ENCODE measurements at regions not wholly inside any gene's neighbourhood (a gene's known extent, or its start where the extent isn't known, plus 50 kb on each side); places are given as distances from the start of the nearest gene placed in this dataset.

- DNase-seq = no peak
Observed at GRCh38 chr11:128259816-128260215, 327.5 kb downstream of the ETS1 start.

GRCh38 chr11:128254941-128255340, 332.4 kb downstream of the ETS1 start:
- no peak for DNase-seq

- no peak for DNase-seq
Observed at GRCh38 chr11:128251140-128251539, 336.2 kb downstream of the ETS1 start.

DNA sequence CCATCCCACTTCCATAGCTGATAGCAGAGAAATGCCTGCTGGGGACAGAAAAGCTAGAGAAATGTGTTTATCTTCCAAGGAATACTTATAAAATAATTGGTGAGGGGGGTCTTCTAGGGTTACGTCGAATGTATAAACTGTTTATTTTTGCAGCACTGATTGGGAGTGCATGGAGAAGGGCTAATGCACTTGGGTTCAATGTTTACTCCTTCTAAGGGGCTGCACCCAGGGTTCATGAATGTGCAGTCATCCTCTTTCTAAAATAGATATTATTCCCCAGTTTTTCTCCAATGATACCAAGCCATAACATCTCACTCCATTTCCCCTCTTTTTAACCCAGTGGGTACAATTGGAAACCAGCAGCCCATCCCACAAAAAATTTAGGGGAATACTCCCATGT, 336.9 kb downstream of the ETS1 start:
- DNase-seq = no peak

GRCh38 chr11:128246810-128247594, 340.4 kb downstream of the ETS1 start:
- no peak for DNase-seq

GRCh38 chr11:128246364-128246801, 341.0 kb downstream of the ETS1 start:
- no peak for DNase-seq

DNA sequence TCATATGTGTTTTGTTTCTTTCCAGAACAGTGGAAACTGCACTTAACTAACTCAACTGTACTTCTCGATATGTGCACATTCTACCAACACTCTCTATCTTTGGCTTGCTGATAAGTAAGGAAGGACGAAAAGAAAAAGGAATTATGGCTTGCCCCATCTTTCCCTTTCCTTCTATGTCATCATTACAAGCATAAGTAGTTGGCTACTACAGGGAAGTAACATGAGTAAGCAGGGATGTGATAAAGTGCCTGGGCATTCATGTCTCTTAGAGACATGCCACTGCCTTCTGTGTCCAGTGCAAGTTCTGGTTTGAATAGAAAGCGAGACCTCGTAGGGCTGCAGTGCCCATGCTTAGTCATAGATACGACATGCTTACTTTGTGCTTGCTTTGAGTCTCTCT, 342.5 kb downstream of the ETS1 start:
- DNase-seq = no peak

DNA sequence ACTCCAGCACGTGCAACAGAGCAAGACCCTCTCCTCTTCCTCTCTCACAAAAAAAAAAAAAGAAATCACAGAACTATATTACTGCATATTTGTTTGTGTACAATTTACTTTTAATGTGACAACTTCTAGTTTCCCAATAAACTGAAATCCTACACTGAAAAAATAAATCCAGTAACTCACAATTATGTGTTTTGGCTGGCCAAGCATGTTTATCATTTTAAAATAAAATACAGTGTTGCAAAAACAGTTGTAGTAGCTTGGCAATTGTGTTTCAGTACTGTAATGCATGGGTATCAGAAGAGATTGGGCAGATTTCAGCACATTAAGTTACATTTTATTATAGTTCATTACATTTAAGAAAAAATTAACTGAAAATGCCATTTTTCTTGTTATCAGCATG, 344.9 kb downstream of the ETS1 start:
- no peak for DNase-seq

DNA sequence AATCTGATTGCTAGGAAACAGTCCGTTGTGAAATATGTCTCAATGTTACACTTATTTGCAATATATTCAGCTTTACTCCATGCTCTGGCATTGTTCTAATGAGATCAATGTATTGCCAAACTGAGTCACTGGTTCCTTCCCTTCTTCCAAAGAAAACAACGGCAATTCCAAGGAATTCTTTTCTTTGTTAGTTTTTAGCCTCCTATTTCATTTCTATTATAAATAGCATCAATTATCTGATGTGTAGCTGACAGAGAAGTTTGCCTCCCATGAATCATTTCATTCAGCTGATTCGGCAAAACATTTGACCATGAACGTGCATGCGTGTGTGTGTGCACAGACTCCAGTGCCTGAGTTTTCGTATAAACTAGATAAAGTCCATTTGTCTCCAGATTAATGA, 346.8 kb downstream of the ETS1 start:
- no peak for DNase-seq

- no peak for DNase-seq
Observed at GRCh38 chr11:128239306-128239705, 348.1 kb downstream of the ETS1 start.

DNA sequence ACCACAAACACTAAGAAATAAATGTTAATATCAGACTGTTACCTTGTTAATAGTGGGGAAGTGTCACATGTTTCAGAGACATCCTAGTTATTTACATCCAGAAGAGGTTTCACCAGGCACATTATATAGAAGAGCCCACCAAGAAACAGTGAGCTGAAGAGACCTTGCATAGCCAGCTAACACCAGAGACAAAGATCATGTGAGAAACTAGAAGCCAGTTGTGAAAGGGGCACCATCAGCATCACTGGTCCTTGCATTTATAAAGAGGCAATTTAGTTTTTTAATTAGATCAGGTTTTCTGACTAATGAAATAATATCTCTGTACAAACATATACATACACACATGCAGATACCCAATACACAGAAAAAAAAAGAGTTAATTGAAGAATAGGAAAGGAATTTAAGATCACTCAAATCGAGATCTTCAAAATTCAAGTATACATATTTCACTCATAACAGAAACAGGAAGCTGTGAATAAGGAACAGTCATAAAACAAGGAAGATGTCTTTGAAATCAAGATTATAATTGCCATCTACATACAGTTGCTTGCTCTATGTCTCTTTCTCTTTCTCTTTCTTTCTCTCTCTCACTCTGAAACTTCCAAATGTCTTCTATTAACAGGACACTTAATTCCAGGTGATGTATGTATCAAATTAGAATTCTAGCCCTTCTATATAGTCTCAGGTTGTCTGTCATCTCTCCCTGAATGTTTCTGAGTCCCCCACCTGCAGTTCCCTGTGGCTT, 348.7 kb downstream of the ETS1 start:
- peak; percentile 3 for DNase-seq

GRCh38 chr11:128236506-128237498, 350.6 kb downstream of the ETS1 start:
- no peak for DNase-seq

- DNase-seq = no peak
Observed at GRCh38 chr11:128235958-128236357, 351.4 kb downstream of the ETS1 start.

DNA sequence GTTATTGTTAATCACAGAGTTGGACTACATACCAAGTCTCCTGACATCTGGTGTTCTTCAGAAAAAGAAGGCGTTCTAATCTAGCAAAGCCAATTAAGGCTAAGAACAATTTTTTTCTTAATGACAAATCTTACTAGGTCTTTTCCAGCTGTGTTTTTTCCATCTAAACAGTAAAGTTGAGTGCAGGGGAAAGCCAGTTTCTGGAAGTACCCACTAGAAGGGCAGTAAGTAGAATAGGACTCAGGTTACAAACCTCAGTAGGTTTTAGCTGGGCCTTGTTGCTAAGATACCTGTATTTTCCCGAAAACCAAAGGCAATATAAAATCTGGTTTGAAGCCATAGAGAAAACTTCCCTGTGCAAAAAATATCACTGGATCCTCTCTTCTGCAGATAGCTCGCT, 351.9 kb downstream of the ETS1 start:
- DNase-seq = no peak

DNA sequence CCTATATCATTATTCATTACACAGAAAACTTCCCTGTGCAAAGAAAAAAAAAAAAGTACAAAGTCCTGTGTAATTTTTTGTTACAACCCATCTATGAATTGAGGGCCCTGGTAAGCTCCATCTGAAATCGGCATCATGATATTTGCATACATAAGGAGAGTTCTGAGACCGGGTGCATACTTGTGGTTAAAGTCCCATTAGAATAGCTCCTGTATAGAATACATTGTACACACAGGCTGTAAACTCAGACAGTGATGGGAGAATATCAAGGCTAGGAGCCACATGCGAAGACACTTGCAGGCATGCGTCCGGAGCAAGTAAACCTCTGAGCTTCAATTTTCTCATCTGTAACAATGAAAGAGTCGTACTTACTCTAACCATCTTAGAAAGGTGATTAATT, 353.2 kb downstream of the ETS1 start:
- no peak for DNase-seq

DNA sequence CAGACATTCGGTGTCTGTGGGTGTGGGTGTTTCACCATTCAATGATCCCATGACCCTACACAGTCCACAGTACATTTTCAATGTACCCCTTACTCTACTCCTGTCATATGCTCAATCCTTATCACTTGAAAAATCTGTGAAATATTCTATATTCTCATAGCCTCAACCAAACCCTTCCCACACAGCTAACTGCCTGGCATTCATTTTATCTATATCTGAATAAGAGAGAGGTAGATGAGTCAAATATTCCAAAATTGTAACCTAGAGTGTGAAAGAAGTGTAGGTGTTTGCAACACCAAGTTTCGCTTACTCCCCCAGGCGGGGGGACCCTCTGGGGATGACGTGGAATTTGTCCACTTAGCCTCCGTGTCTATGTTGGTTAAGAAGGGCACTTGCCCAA, 354.8 kb downstream of the ETS1 start:
- DNase-seq = no peak

DNA sequence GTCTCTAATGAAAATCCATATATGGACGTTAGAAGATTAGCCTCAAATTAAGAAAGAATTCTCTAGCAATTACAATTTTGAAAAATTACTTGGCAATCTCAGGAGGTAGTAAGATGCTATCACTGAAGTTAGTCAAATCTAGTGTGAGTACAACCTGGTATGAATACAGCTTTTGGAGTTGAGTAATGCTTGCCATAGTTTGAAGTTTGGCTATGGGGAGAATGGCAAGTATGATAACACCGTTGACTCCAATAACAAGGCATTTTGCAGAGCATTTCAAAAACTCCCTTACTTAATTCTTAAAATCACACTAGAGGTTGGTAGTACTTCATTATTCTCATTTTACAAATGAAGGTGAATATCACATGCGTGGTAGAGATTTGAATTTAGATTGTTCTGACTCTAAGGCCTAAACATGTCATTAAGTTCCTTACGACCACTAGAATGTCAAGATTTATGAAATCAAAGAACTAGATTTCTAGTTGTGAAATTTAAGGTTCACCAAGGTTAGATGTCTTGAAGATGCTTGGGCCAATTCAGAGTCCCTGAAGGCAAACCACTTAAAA, 355.4 kb downstream of the ETS1 start:
- no peak for DNase-seq

DNA sequence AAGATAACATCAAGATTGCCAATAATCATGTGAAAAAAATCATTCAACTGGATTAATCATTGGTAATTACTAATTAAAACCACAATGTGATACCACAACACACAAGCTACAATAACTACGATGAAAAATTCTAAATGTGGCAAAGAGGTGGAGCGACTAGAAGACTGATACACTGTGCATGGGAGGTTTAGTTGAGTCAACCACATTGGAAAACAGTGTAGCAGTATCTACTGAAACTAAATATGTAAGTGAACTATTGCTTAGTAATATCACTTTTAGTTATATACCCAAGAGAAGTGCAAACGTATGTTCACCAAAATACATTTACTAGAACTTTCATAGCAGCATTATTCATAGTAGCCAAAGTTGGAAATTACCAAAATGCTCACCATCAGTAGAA, 359.9 kb downstream of the ETS1 start:
- DNase-seq = no peak

DNA sequence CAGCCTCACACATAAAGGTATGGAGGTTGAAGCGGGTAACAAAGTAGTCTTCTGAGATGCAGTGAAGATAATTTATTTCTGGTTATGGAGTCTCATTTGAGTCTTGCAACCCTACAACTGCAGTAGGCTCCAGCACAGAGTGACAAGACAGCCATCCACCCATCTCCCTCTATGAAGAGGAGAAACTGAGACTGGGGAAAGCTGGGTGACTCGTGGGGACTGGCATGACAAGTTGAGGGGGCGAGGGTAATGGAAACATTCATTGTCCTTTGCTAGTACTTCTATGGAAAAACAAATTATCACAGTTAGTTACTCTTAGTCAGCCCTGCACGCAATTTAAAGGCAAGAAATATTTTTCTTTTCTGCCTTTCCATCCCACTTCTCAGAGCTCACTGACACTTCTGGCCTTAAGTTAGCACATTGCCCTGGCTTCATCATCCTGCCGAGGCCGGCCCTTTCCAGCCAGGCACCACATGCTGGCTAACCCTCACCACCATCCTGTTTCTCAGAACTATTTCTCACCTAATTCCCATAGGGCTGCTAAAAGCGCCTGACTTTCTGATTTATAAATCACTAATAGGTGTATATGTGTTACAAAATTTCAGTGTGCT, 361.1 kb downstream of the ETS1 start:
- DNase-seq = no peak

- no peak for DNase-seq
Observed at GRCh38 chr11:128222245-128222884, 365.0 kb downstream of the ETS1 start.

- DNase-seq = no peak
Observed at GRCh38 chr11:128219731-128220120, 367.6 kb downstream of the ETS1 start.

DNA sequence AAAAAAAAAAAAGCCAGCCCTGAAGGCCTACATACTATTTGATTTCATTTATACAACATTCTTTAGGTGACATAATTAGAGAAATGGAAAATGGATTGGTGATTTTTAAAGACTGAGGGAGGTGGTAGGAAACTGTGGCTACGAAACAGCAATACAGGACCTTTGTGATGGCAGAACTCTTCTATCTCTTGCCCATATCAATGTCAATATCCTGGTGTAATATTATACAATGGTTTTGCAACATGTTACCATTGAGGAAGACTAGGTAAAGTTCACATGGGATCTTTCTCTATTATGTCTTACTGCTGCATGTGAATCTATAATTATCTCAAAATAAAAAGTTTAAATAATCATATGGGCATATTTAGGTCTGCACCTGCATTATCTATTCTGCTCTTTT, 371.2 kb downstream of the ETS1 start:
- DNase-seq = no peak

All from CD4-positive, alpha-beta T cell treated with Interleukin-17A for 1 hour (primary cell).